CD4-positive, alpha-beta T cell treated with Interleukin-12 subunit alpha and Interleukin-12 subunit beta, for 1 hour (primary cell): ENCODE measurements at regions not wholly inside any gene's neighbourhood (a gene's known extent, or its start where the extent isn't known, plus 50 kb on each side); places are given as distances from the start of the nearest gene placed in this dataset.
"Not testable (repeated sequence)": the region's sequence is repeated elsewhere in the genome, so short reads cannot be mapped to it uniquely, and the experiment has no call there.

Experiments
- DNase-seq: peaks from one replicate; pipeline ENCODE4 v3.0.0-alpha.2; 2020

GRCh38 chr13:103614761-103615160 is 548.5 kb upstream of the SLC10A2 start:
- DNase-seq, result no peak

- DNase-seq, result no peak
Observed at GRCh38 chr13:103607995-103608394, 541.8 kb upstream of the SLC10A2 start.

- no peak for DNase-seq
Observed at GRCh38 chr13:103605546-103606326, 539.5 kb upstream of the SLC10A2 start.

- not testable (repeated sequence) for DNase-seq
Observed at GRCh38 chr13:103599870-103600269, 533.7 kb upstream of the SLC10A2 start.

GRCh38 chr13:103598671-103599070 is 532.5 kb upstream of the SLC10A2 start:
- DNase-seq, result no peak

GRCh38 chr13:103573446-103573845 is 507.2 kb upstream of the SLC10A2 start:
- DNase-seq, result no peak

- DNase-seq, result no peak
Observed at GRCh38 chr13:103568314-103568713, 502.1 kb upstream of the SLC10A2 start.

- no peak for DNase-seq
Observed at GRCh38 chr13:103557878-103558277, 491.7 kb upstream of the SLC10A2 start.

- no peak for DNase-seq
Observed at GRCh38 chr13:103556681-103557080, 490.5 kb upstream of the SLC10A2 start.

GRCh38 chr13:103547914-103548313 is 481.7 kb upstream of the SLC10A2 start:
- no peak for DNase-seq

- no peak for DNase-seq
Observed at GRCh38 chr13:103546271-103546670, 480.1 kb upstream of the SLC10A2 start.

- no peak for DNase-seq
Observed at GRCh38 chr13:103542648-103543047, 476.4 kb upstream of the SLC10A2 start.

- no peak for DNase-seq
Observed at GRCh38 chr13:103540382-103540765, 474.2 kb upstream of the SLC10A2 start.

GRCh38 chr13:103539721-103540381 is 473.6 kb upstream of the SLC10A2 start:
- DNase-seq, result no peak

- no peak for DNase-seq
Observed at GRCh38 chr13:103539265-103539664, 473.0 kb upstream of the SLC10A2 start.

- no peak for DNase-seq
Observed at GRCh38 chr13:103537616-103538015, 471.4 kb upstream of the SLC10A2 start.

GRCh38 chr13:103531278-103531677 is 465.1 kb upstream of the SLC10A2 start:
- DNase-seq, result no peak

- DNase-seq, result no peak
Observed at GRCh38 chr13:103528437-103528836, 462.2 kb upstream of the SLC10A2 start.

- no peak for DNase-seq
Observed at GRCh38 chr13:103525530-103525929, 459.3 kb upstream of the SLC10A2 start.

GRCh38 chr13:103523858-103524257 is 457.6 kb upstream of the SLC10A2 start:
- DNase-seq, result no peak

- DNase-seq, result no peak
Observed at GRCh38 chr13:103521532-103521931, 455.3 kb upstream of the SLC10A2 start.

GRCh38 chr13:103517768-103518102 is 451.5 kb upstream of the SLC10A2 start:
- DNase-seq, result no peak

- no peak for DNase-seq
Observed at GRCh38 chr13:103517066-103517767, 451.0 kb upstream of the SLC10A2 start.
